ENCODE measurements at regions not wholly inside any gene's neighbourhood (a gene's known extent, or its start where the extent isn't known, plus 50 kb on each side); places are given as distances from the start of the nearest gene placed in this dataset.

GRCh38 chr20:41869261-41869660, 251.1 kb upstream of the CHD6 start:
- Histone ChIP-seq H3K9ac (ENCODE audit: extremely low read depth, low read length, poor library complexity, severe bottlenecking) (no peak overlapping the region), H3K27me3 (ENCODE audit: control insufficient read depth, insufficient read depth, low read length, poor library complexity, severe bottlenecking) (no peaks in the 10 kb centered on the region), H3K9me3 (ENCODE audit: control insufficient read depth, low read length) (peaks cover 31% of the 10 kb centered on the region), H3K36me3 (ENCODE audit: control insufficient read depth, insufficient read depth, low read length) (no peaks in the 10 kb centered on the region), H3K4me1 (ENCODE audit: control insufficient read depth, insufficient read depth, low read length) (peaks cover 6% of the 10 kb centered on the region), H3K4me3 (ENCODE audit: low read length) (no peak overlapping the region), H3K27ac (ENCODE audit: low read depth, low read length) (no peak overlapping the region)
- Mint-ChIP-seq H3K9me3 (peaks cover 44% of the 10 kb centered on the region), H3K4me1 (peaks cover 13% of the 10 kb centered on the region), H3K27me3 (ENCODE audit: insufficient read depth) (no peaks in the 10 kb centered on the region), H3K36me3 (ENCODE audit: low read depth) (no peaks in the 10 kb centered on the region), H3K27ac (no peak overlapping the region), H3K4me3 (no peak overlapping the region)
- TF ChIP-seq CTCF (conservative IDR thresholded peaks at IDR 0.05): no peak
- WGBS, 2 experiments (ENCODE audit: insufficient coverage in 1 of 2, insufficient read length in 1 of 2): 94% methylated on average over 2 of the region's 2 CpGs; no CpG with 5 or more reads in 1 of the 2 experiments
- DNase-seq: no peak

GRCh38 chr20:41865938-41866337, 247.8 kb upstream of the CHD6 start:
- H3K27ac Mint-ChIP-seq: no peak overlapping the region
- no peak for DNase-seq
- TF ChIP-seq CTCF (conservative IDR thresholded peaks at IDR 0.05): no peak
- H3K9me3 Mint-ChIP-seq: peaks cover 37% of the 10 kb centered on the region
- no peak overlapping the region for H3K4me3 ChIP-seq (ENCODE audit: low read length)
- H3K36me3 Mint-ChIP-seq (ENCODE audit: low read depth): no peaks in the 10 kb centered on the region
- H3K4me1 ChIP-seq (ENCODE audit: control insufficient read depth, insufficient read depth, low read length): peaks cover 3% of the 10 kb centered on the region
- no peak overlapping the region for H3K4me3 Mint-ChIP-seq
- H3K36me3 ChIP-seq (ENCODE audit: control insufficient read depth, insufficient read depth, low read length): no peaks in the 10 kb centered on the region
- H3K27me3 Mint-ChIP-seq (ENCODE audit: insufficient read depth): no peaks in the 10 kb centered on the region
- peaks cover 31% of the 10 kb centered on the region for H3K9me3 ChIP-seq (ENCODE audit: control insufficient read depth, low read length)
- WGBS, 2 experiments (ENCODE audit: insufficient coverage in 1 of 2, insufficient read length in 1 of 2): 93 to 100% methylated on average over 1 to 2 of the region's 3 CpGs
- H3K27me3 ChIP-seq (ENCODE audit: control insufficient read depth, insufficient read depth, low read length, poor library complexity, severe bottlenecking): no peaks in the 10 kb centered on the region
- H3K27ac ChIP-seq (ENCODE audit: low read depth, low read length): no peak overlapping the region
- H3K9ac ChIP-seq (ENCODE audit: extremely low read depth, low read length, poor library complexity, severe bottlenecking): no peak overlapping the region
- peaks cover 7% of the 10 kb centered on the region for H3K4me1 Mint-ChIP-seq

- Histone ChIP-seq H3K4me3 (ENCODE audit: low read length) (no peak overlapping the region), H3K27ac (ENCODE audit: low read depth, low read length) (no peak overlapping the region)
- H3K27ac Mint-ChIP-seq: no peak overlapping the region
Measured at GRCh38 chr20:41862476-41862875, 244.3 kb upstream of the CHD6 start.

More at GRCh38 chr20:41862476-41862875, 244.3 kb upstream of the CHD6 start:
- no peak for DNase-seq
- WGBS, 2 experiments (ENCODE audit: insufficient coverage in 1 of 2, insufficient read length in 1 of 2): 89 to 93% methylated on average over 4 of the region's 4 CpGs
- Mint-ChIP-seq H3K27me3 (ENCODE audit: insufficient read depth) (peaks cover 2% of the 10 kb centered on the region), H3K9me3 (peaks cover 24% of the 10 kb centered on the region), H3K4me3 (no peak overlapping the region), H3K4me1 (peaks cover 7% of the 10 kb centered on the region), H3K36me3 (ENCODE audit: low read depth) (no peaks in the 10 kb centered on the region)
- no peak for TF ChIP-seq CTCF (conservative IDR thresholded peaks at IDR 0.05)
- Histone ChIP-seq H3K9me3 (ENCODE audit: control insufficient read depth, low read length) (peaks cover 14% of the 10 kb centered on the region), H3K27me3 (ENCODE audit: control insufficient read depth, insufficient read depth, low read length, poor library complexity, severe bottlenecking) (no peaks in the 10 kb centered on the region), H3K4me1 (ENCODE audit: control insufficient read depth, insufficient read depth, low read length) (peaks cover 3% of the 10 kb centered on the region), H3K36me3 (ENCODE audit: control insufficient read depth, insufficient read depth, low read length) (no peaks in the 10 kb centered on the region), H3K9ac (ENCODE audit: extremely low read depth, low read length, poor library complexity, severe bottlenecking) (no peak overlapping the region)

Data from endodermal cell (in vitro differentiated cells).